Myocyte (in vitro differentiated cells): ENCODE measurements at regions not wholly inside any gene's neighbourhood (a gene's known extent, or its start where the extent isn't known, plus 50 kb on each side); places are given as distances from the start of the nearest gene placed in this dataset.

Source experiments
- DNase-seq: peaks from one replicate; pipeline ENCODE4 v3.0.0-alpha.2; 2012; ENCODE audit warnings: low read depth

GRCh38 chr2:177342736-177343135 lies 49.8 kb upstream of the AGPS start:
- DNase-seq, result no peak
